ENCODE measurements at regions not wholly inside any gene's neighbourhood (a gene's known extent, or its start where the extent isn't known, plus 50 kb on each side); places are given as distances from the start of the nearest gene placed in this dataset.

- TF ChIP-seq EZH2 (IDR thresholded peaks at IDR 0.05; ENCODE audit: low read length, missing control alignments): no peak
- TF ChIP-seq CTCF (conservative IDR thresholded peaks at IDR 0.05 in 1 of 2, IDR thresholded peaks at IDR 0.05 in 1 of 2; ENCODE audit: low read depth in 1 of 2, low read length in 2 of 2): no peak
Measured at GRCh38 chr2:111636905-111637304, 247.1 kb downstream of the ANAPC1 start.
